Renal cortex interstitium (tissue), 11 donors: ENCODE measurements at regions not wholly inside any gene's neighbourhood (a gene's known extent, or its start where the extent isn't known, plus 50 kb on each side); places are given as distances from the start of the nearest gene placed in this dataset.
"Not testable (repeated sequence)": the region's sequence is repeated elsewhere in the genome, so short reads cannot be mapped to it uniquely, and the experiment has no call there.

Source experiments
- DNase-seq, 11 donors: peaks; one replicate each; pipeline ENCODE4 v3.0.0-alpha.2; 2013; ENCODE audit warnings: low read depth in 9 of 11, low spot score in 4 of 11; ENCODE audit errors: extremely low read depth in 1 of 11

DNA sequence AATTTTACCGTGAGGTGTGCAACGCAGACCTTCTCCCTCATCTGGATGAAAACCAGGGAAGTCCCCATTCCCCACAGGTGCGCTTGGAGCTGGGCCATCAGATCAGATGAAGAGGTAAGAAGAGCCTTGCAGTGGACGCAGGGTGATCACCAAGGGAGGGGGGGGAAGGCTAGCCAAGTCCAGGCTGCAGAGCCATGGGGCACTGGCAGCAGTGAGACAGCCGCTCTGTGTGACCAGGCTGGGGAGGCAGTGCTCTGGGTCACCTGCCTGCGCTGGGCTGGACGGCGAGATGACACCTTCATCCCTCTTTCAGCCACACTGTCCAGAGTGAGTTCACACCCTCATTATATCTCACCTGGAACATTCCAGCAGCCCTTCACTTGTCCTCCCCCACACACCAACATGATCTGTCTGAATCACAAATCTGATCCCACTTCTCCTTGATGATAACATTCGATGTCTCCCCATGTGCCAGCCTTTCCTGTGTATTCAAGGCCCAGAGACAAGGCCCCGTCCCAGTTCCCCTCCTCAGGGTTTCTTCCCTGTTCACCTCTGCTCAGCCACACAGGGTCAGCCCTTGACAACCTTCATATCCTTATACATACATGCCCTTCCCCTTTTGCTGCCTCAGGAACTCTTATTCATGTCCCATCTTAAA, 65.9 kb upstream of the VASH1 start:
- DNase-seq = no peak

DNA sequence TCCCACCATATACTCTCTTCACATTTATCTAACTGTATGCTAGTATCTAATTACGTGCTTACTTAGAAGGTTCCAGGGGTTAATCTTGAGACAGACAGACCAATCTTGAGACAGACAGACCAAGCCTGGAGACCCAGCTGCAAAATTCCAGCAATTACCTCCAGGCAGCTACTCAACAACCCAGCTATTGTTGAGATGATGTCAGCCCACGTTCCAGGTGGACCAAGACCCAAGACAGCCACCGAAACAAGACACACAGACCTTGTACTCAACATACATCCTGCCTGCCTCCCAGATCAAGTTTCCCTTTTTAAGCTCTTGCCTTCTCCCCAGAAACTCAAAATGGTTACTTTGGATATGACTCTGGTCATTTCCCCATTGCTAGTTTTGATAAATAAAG, 64.9 kb upstream of the VASH1 start:
- no peak for DNase-seq

DNA sequence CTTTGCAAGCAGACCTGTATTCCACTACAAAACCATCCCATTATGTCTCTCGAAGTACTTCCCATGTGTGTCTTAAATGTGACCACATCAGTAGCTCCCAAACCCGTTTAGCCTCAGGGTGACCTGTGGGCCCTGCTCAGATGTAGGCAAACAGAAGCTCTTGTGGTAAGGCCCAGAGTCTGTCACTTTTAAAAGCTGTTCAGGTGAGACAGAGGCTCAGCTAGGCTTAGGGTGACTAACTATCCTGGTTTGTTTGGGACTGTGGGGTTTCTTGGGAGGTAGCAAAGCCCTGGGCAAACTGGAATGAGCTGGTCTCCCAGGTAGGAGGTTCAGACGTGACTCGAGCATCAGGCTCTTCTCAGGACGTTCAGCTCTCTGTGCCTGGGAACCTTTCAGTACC, 64.5 kb upstream of the VASH1 start:
- DNase-seq = no peak

GRCh38 chr14:76697246-76697905, 63.9 kb upstream of the VASH1 start:
- no peak for DNase-seq

DNA sequence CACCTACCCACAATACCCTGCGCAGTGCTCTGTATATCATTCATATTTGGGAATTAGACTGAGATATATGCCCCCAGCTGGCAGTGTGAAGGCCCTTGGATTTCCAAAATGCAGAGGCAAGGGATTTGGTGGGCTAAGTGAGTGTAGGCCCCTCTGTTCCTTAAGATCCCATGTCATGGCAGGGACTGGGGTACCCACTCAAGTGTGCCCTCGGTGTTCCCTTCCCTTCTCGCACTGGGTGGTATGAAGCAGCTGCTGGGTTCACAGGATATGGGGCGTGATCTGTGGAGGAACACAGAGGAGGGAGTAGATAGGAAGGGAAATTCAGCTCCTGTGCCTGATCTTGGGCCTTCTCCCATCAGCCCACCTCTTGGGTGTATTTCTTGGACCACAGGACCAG, 63.1 kb upstream of the VASH1 start:
- DNase-seq = no peak

DNA sequence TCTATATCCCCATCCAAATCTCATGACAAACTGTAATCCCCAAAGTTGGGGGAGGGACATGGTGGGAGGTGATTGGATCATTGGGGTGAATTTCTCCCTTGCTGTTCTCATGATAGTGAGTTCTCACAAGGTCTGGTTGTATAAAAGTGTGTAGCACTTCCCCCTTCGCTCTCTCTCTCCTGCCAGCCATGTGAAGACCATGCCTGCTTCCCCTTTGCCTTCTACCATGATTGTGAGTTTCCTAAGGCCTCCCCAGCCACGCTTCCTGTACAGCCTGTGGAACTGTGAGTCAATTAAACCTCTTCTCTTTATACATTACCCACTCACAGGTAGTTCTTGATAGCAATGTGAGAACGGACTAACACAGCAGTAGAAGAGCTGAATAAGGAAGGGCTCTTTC, 62.6 kb upstream of the VASH1 start:
- DNase-seq = no peak

GRCh38 chr14:76699209-76699938, 61.9 kb upstream of the VASH1 start:
- DNase-seq = no peak

GRCh38 chr14:76699939-76700590, 61.2 kb upstream of the VASH1 start:
- no peak for DNase-seq

DNA sequence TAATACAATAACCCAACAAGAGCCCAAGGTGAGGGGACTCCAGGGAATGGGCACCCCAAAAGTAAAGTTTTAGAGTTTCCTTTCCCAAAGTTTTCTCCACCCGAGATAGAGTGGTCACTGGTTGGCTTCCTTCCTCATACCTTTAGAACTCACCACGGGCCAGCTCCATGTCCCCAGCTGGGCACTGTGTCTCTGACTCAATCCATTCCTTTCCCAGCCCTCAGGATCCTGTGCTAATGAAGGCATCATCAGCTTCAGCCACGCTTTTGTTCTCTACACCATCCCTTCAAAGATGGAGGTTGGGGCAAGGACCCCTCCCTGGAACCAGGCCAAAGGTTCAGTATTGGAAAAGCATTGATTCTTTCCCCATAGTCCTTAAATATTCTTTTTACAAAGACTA, 59.8 kb upstream of the VASH1 start:
- no peak for DNase-seq

GRCh38 chr14:76701981-76702380, 59.3 kb upstream of the VASH1 start:
- DNase-seq = no peak

DNA sequence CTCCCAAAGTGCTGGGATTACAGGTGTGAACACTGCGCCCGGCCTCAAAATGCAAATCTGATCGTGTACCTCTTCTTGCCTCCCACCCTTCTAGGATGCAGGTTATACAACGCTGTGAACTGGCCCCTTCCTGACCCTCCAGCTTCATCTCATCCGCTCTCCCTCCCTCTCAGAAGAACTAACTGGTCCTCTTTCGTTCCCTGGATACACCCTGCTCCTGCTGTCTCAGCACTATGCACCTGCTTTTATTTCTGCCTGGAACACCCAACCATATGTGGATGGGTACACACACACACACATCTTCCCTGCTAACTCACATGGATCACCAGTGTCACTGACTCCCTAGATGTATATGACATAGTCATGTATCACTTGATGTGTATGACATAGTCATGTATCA, 56.1 kb upstream of the VASH1 start:
- no peak for DNase-seq

- DNase-seq = not testable (repeated sequence)
Observed at GRCh38 chr14:76706207-76706606, 55.1 kb upstream of the VASH1 start.

DNA sequence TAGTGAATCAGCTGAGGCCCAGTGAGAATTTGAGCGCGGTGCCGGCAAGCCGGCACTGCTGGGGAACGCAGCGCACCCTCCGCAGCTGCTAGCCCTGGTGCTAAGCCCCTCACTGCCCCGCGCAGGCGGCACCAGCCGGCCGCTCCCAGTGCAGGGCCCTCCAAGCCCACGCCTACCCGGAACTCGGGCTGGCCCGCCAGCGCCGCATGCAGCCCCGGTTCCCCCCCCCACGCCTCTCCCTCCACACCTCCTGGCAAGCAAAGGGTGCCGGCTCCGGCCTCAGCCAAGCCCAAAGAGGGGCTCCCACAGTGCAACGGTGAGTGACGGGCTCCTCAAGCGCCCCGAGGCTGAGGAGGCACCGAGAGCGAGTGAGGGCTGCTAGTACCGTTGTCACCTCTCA, 54.5 kb upstream of the VASH1 start:
- DNase-seq = no peak

DNA sequence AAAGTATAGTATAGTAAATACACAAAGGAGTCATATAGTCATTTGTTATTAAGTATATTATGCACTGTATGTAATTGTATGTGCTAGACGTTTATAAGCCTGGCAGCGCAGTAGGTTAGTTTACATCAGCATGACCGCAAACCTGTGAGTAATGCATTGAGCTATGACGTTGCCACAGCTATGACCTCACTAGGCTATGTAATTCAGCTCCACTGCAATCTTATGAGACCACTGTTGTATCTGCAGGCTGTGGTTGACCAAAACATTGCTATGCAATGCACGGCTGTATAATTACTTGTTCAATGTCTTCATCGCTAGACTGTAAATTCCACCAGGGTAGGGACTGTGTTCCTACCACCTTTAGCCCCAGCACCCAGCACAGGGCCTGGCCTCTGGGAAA, 53.2 kb upstream of the VASH1 start:
- DNase-seq = no peak

GRCh38 chr14:76708771-76709170, 52.5 kb upstream of the VASH1 start:
- DNase-seq = no peak

DNA sequence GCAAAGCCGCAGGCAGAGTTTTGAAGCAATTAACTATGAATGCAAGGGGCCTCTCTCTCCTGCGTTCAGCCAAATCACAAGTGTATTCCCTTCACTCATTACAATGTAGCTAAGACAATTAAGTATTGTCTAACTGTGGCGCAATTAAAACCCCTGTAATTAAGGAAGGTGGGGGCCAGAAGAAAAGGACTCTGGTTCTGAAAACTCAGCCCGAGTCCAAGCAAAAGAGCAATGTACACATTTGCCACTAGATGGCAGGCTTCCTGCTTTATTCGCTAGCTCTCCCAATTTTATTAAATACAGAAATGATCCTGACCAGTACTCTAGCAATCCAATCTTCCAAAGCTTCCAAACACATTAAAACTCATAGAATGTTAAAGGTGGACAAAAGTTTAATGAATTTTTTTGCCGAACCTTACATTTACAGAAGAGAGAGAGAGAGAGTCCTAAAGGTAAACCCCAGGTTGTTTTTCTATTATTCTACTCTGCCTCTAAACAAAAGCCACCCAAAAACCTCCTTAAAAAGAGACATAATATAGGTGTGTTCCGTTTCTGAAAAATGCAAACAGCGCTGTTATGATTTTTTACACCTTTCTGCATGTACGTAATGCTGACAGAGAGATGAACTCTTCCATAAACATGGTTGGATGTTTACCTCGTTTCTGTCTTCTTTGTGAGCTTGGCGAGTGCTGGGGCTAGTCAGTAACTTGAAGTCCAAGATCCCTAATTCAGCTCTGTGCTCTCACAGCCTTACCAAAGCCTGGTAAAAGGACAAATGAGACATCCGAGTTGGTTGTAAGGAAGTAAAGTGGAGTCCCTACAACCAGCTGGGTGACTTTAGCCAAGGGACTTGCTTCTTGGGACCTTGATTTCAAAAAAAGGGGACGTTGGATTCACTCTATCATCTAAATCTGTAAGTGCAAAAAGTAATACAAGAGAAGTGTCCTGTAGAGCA, 50.9 kb upstream of the VASH1 start:
- peak in 6 of 11 donors; percentile 20 to 61 (median 32) for DNase-seq
